Breast epithelium (tissue), 3 donors: ENCODE measurements at regions not wholly inside any gene's neighbourhood (a gene's known extent, or its start where the extent isn't known, plus 50 kb on each side); places are given as distances from the start of the nearest gene placed in this dataset.

ENCODE experiments used
- POLR2A ChIP-seq: fragments of 450-650 bp; IDR thresholded peaks from one replicate; pipeline ENCODE4 v1.6.1; 2016; ENCODE audit warnings: antibody characterized with exemption, mild to moderate bottlenecking, moderate library complexity
- POLR2AphosphoS5 ChIP-seq, 3 donors: sonication (generic); formaldehyde crosslinking; IDR thresholded peaks; one replicate each; pipeline ENCODE4 v1.6.1; 2017; ENCODE audit warnings: antibody characterized with exemption in 3 of 3
- TF ChIP-seq, protein P1 (sequence below), 3 donors: fragments of 450-650 bp; IDR thresholded peaks; one replicate each; pipeline ENCODE4 v1.5.1; 2016 to 2017; ENCODE audit warnings: antibody characterized with exemption in 3 of 3, mild to moderate bottlenecking in 3 of 3, moderate library complexity in 3 of 3

DNA sequence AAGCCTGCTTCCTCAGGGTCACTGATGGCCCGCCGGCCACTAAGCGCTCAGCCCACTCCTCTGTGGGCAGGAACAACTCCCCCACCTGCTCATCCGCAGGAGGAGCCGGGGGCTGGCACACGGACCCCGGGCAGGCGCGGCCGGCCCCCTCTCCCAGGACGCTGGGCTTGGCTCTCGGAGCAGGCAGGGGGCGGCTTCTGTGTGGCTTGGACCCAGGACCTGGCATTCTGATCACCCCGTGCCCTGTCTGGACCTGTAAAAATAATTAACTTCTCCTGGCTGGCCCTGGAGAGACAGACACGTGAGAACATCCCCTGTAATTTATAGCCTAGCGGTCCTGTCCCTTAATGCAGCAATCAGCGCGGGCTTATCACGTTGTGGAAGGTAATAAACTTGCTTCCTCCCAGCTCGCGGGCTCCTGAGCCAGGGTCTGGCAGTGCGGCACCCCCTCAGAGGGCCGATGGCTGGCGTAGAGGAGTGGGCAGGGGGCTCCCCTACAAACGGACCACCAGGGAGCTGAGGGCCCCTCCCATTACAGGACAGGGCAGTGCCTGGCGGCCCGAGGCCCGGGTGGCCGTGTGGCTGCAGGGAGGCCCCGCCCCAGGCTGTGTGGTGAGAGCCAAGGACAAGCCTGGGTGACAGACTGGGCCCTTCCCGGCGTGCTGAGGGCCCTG, 84.5 kb upstream of the NKX1-1 start:
- TF ChIP-seq, protein P1, sequence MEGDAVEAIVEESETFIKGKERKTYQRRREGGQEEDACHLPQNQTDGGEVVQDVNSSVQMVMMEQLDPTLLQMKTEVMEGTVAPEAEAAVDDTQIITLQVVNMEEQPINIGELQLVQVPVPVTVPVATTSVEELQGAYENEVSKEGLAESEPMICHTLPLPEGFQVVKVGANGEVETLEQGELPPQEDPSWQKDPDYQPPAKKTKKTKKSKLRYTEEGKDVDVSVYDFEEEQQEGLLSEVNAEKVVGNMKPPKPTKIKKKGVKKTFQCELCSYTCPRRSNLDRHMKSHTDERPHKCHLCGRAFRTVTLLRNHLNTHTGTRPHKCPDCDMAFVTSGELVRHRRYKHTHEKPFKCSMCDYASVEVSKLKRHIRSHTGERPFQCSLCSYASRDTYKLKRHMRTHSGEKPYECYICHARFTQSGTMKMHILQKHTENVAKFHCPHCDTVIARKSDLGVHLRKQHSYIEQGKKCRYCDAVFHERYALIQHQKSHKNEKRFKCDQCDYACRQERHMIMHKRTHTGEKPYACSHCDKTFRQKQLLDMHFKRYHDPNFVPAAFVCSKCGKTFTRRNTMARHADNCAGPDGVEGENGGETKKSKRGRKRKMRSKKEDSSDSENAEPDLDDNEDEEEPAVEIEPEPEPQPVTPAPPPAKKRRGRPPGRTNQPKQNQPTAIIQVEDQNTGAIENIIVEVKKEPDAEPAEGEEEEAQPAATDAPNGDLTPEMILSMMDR (IDR thresholded peaks at IDR 0.05): no peak
- TF ChIP-seq POLR2A: no peak
- no peak for TF ChIP-seq POLR2AphosphoS5 (IDR thresholded peaks at IDR 0.05)
